HG03575 (cell line): ENCODE measurements at regions not wholly inside any gene's neighbourhood (a gene's known extent, or its start where the extent isn't known, plus 50 kb on each side); places are given as distances from the start of the nearest gene placed in this dataset.

Experiments used
- ATAC-seq: cut with Tn5 transposase; IDR thresholded peaks from one replicate; pipeline ENCODE4 v1.9.1; 2021; ENCODE audit not compliant: unreplicated experiment, insufficient number of reproducible peaks, low FRiP score; ENCODE audit errors: extremely low read depth

DNA sequence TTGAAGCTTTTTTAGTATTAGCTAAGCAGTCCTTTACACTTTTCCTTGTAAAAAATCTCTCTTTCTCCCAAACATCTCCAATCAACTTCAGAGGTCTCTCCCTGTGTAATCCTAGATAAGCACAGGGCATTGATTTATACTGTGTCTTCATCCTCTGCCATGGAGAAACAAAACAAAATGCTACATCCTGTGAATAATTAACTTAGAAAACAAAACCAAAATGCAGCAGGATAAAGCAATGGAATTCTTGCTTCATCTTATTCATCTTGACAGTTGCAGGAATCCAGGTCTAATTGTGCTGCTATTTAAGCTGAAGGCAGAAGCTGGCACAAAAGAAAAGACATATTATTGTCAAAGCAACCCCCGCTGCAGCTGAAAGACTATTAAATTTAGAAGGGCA, 641.5 kb upstream of the SORCS1 start:
- ATAC-seq, result no peak

DNA sequence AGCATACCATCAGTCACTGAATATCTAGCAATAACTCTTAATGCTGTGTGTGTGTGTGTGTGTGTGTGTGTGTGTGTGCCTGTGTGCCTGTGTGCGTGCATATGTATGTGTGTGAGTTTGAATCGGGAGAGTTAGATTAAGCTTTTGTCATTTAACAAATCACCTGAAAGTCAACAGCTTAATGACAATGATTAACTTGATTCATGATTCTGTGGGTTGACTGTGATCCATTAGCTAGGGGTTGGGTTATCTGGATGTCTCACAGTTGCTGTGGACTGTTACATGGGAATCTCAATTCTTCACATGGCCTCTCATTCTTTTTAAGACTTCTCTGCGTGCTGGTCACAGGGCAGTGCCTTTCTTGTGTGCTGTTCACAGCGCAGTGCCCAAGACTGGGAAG, 639.0 kb upstream of the SORCS1 start:
- ATAC-seq, result no peak

DNA sequence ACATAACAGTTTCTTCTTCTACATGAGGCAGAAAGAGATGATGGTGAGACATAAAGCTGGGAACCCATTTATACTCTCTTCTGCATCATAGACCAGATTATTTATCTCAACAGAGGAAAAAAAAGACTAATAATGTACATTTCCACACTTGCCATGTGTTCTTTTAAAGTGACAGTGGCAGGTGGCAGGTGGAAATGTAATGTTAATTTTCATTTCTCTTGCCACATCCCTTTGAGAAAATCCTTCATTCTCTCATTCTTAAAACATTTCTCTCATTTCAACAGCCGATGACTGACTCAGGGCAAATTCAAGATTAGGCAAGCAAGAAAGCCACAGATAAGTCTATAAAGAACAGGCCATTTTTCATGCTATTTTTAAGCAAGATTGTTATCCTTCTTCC, 635.6 kb upstream of the SORCS1 start:
- ATAC-seq, result no peak

DNA sequence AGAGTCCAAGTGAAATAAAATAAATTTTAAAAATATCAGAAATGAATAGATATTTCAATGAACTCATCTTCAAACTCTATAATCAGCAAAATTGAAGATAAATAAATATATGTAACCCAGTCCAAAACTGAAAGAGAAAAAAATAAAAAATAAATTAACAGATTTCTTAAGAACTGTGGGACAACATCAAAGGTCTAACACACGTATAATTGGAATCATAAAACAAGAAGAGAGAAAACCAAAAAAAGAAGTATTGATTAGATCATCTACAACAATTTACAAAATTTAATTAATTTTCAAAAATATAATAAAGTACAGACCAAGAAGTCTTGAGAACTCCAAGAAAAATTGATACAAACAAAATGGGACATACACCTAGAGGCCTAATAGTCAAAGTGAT, 625.8 kb upstream of the SORCS1 start:
- ATAC-seq, result no peak

DNA sequence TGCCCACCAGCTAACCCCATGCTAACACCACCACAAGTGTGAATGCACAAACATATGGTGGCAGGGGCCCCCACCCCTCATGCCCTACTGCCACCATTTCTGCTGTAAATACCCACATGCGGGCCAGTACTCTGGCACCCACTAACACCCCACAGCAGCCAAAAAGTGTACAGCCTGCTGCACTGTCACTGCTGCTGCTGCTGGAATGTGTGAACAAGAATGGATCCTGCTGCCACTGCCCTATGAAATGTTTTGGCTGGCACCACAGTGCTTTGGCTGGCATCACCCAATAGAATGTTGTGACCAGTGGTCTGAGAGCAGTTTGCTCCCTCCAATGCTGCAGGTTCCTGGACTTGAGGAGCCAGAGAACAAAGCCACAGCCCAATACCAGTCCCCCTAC, 606.6 kb upstream of the SORCS1 start:
- no peak for ATAC-seq

DNA sequence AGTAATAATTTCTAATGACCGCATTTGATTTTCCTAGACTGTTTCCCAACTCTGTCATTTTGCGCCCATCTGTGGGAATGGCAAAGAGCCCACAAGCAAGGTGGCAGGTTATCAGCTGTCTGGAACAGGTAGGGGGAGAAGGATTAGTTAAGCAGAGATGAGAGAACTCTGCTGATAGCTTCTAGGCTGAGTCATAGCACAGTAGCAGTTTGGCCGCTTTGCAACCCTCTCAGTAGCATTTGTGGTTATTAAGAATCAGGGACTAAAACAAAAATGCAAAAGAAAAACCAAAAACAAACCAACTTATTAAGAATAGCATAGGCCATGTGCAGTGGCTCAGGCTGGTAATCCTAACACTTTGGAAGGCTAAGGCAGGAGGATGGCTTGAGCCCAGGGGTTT, 602.7 kb upstream of the SORCS1 start:
- no peak for ATAC-seq

DNA sequence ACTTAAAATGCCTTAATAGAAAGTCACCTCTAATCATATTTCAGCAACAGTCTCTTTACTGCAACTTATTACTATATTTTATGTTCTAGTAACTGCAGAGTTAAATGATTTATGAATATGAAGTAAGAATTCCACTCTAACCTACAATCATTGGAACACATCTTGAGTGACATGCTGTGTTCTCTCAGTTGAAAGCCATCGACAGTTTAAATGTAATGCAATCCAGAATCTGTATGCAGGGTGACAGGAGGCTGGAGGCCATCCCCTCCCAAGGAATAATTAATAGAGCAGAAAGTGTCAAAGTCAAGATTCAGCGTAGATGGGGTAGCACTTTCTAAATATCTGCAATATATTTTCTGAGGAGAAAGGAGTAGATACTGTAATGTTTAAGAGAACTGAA, 590.3 kb upstream of the SORCS1 start:
- no peak for ATAC-seq

DNA sequence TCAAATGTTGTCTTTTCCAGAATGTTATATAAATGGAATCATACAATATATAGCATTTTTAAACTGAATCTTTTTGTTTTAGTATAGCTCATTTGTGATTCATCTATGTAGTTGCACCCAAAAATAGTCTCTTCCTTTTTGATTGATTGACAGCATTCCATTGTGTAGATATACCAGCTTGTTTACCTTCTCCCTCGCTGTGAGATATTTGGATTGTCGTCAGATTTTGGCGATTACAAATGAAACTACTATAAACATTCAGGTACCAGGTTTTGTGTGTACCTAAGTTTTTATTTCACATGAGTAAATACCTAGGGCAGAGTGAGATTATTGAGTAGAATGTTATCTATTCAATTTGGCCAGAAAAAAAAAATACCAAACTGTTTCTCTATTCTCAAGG, 584.7 kb upstream of the SORCS1 start:
- no peak for ATAC-seq

DNA sequence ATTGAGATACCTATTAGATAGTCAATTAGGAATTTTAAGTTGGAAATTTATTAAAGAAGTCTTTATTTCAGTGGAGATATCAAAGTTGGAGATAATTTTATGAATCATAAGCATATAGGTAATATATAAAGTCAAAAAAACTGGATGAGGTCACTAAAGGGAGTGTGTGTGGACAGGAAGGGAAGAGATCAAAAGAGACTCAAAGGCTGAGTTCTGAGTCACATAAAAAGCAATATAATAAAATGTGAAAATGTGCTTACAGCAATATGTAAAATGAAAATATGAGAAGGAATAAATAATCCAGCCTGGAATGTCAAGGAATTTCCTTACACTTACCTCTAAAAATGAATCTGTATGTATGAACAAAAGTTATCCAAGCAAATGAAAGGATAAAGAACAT, 583.3 kb upstream of the SORCS1 start:
- ATAC-seq, result no peak

DNA sequence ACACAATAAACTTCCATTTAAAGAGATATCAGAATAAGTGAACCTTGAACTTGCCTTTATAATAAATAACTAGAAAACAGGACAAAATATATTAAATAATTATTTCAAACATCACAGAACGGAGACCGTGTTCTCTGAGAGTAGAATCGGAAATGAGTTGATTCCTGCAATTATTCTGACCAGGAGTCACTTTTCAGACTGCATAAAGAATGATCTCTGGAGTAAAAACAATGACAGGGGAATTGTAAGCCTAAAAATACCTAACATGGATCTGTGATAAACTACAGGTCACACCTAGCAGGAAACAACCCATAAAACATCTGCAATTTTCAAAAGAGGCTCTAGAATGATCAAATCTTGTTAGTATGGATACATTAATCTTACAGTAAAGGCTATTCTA, 577.5 kb upstream of the SORCS1 start:
- ATAC-seq, result no peak

DNA sequence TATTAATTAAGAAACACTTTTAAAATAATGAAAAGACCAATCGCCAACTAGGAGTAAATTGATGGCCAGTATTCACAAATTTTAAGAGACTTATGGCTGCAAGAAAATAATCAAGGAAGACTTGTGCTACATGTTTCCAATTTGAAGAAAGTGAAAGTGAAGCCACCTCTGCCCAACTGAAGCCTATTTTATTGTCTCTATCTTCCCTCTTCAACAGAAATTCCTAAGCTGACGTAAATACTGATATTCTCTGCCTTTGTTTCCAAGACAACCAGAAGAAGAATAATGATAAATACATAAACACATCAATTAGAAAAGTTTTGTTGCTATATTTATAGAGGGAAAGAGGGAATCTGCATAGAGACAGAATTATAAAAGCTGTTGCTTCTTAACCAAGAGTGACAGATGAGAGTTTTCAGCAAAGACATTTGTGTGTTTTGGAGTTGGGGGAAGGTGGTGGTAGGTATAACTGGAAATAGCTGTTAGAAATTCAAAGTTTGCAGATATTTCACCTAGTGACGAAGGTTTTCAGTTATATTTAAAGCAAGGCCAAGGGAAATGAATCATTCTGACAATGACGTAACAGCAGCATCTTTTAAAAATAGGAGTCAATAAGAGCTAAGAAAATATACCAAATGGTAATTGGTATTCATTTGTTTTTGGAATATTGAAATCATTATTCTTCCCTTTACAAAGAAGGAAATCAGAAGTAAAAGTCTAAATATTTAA, 576.6 kb upstream of the SORCS1 start:
- ATAC-seq, result no peak

DNA sequence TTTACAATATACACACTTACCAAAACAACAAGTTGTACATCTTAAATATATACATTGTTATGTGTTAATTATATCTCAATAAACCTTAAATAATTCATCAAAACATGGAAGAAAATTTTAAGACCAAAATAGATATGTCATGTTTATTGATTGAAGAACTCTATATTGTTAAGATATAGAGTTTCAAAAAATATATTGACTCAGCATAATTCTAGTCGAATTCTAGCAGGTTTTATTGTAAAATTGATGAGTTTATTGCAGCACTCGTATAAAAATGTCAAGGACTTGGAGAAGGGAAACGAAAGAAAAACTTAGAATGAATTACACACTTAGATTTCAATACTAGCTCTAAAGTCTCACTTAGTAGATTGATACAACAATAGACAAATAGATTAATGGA, 575.4 kb upstream of the SORCS1 start:
- no peak for ATAC-seq

DNA sequence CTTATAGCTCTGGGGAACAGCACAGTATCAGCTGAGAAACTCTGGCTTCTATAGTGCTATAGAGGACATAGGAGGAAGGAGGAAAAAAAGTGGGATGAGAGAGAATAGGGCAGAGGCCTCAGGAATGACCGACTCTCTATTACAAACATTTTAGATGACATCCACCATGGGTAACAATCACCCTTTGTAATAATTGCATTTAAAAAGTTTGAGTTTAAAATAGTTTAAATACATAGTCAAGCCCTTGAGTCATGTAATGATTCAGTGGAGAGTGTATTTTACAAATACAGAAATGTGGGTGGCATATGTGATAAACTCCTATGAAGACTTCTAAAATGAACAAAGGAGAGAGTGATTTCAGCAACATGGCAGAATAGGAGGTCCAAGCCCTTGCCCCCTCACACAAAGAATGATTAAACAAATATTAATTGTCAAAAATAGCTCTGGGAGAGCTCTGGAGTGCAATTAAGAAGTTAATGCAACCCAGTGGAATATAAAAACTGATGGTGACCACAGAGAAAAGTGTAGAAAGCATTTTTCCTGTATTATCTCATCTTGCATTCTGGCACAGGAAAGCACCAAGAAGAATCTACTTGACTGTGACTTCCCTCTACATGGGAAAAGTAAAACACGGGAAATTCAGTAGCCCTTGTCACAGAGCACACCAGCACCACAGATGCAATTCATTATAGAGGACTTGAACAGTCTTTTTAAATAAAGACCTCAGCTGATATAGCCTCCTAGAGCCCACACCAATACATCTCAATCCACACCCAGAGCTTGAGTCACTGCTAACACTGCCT, 569.0 kb upstream of the SORCS1 start:
- ATAC-seq, result no peak

DNA sequence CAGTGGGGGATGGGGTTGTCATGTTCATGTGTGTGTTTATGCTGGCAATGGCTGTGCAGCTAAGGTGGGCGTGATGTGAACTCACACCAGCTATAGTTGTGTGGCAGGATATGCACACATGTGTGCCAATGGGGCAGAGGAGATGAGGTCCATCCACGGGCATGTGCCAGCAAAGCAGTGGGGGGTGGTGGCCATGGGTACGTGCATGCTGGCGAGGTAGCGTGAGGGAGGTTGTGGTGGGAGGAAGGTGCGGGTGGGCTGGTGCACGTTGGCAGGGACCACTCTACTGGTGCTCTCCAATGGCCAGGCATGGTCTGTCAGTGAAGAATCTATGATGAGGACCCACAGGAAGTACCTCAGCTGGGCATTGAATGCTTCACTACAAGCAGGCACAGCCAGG, 567.5 kb upstream of the SORCS1 start:
- ATAC-seq, result no peak

DNA sequence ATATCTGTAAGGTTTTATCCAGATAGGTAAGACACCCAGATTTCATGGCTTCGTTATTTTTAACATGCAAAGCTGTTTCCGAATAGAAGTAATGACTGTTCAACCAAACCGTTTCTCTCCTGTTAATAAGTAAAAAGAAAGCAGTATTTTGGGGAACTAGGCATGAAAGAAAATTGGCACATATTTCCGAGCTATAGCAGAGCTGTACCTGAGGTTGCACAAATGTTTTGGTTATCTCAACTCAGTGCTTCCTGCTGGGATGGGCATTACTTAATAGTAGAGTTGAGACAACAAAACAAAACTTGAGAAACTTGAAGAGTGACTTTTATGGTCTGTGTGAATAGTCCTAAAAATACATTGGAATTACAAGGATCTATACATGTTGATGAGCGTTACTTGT, 564.3 kb upstream of the SORCS1 start:
- no peak for ATAC-seq

DNA sequence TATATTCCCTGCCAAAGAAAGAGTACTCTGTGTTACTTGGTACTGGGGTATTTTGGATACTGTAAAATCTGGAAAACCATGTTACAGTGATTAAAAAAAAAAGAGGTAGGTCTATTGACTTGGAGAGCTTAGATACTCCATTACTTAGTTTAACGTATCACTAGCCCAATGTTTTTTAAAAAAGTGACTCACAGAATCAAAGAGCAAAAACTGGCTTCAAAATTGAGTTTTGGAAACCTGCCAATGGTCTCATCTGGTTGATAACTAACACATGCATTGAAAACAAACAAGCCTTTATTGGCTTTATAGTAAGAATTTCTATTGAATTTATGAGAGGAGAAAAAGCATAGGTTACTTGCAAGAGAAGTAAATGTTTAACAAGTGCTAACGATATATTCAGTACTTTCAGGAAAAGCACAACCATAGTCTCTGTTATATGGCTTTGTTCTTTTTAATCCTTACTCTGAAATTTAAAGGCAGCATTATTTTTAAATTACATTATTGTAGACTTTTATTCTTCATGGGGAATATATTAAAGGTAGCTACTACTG, 563.3 kb upstream of the SORCS1 start:
- no peak for ATAC-seq

DNA sequence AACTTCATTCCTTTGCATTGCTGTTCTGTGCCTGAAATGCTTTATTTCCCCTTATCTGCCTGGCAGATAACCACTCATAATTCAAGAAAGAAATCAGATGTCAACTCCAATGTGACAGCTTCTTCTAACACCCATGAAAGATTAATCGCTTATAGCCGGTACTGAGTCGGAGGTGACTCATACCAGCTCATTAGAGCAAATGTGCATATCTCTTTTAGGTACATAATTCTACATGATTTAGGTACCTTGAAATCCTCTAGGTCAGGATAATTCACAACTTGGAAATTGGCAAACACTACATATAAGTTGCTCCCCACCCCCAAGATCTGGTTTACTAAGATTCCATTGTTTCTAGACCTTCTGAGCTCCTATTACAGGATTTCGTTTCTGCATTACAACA, 554.4 kb upstream of the SORCS1 start:
- no peak for ATAC-seq

DNA sequence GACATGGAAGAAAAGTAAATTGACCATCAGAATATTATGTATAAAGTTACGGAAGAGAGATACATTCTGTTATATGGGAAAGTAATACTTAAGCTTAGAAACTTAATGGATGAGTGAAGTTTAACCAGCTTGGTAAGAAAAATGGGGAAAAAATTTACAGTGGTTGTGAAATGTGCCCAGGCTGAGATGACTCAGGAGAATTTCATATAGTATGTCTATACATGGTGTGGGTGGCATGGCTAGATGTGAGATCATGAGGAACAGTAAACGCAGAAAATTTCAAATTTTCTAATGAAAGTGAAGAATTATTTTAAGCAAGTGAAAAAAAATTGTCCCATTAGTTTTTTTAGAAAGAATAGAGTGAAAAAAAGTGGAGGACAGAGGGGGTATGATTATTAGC, 552.5 kb upstream of the SORCS1 start:
- ATAC-seq, result no peak

DNA sequence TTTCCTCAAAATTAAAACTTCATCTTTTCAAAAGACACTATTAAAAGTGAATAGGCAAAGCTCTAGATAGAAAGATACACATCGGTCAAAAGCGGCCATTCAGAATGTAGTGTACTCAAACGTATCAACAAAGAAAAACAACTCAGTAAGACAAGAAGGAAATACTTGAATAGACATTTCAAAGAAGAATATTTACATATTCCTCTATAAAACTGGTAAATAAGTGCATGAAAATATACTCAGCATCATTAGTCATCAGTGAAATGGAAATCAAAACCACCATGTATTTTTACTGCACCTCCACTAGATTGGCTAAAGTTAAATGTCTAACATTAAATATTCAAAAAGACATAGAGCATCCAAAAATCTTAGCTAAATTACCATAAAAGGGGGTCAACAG, 551.1 kb upstream of the SORCS1 start:
- ATAC-seq, result no peak

DNA sequence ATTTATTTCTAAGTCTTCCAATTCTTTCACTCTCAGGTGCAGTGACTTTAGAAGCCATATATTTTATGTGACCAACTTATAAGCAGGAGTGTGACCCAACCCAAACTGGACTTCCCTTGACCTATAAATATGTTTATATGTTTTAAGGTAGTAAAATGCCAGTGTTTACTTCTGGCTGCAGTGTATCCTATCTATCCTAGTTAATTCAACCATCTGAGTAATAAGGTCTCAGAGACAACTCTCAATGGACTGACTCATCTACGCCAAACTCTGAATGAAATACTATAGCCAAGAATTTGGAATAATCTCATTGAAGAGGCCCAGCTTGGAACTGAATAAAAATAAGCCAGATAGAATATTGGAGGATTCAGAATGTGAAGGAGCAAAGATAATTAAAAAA, 544.5 kb upstream of the SORCS1 start:
- no peak for ATAC-seq
